GM21619 (cell line): ENCODE measurements at regions not wholly inside any gene's neighbourhood (a gene's known extent, or its start where the extent isn't known, plus 50 kb on each side); places are given as distances from the start of the nearest gene placed in this dataset.
"Not testable (repeated sequence)": the region's sequence is repeated elsewhere in the genome, so short reads cannot be mapped to it uniquely, and the experiment has no call there.

ENCODE experiments used
- ATAC-seq: cut with Tn5 transposase; IDR thresholded peaks from one replicate; pipeline ENCODE4 v1.9.1; 2021; ENCODE audit not compliant: unreplicated experiment

GRCh38 chr12:42932936-42933335 lies 343.4 kb upstream of the PRICKLE1 start:
- ATAC-seq, result no peak

- ATAC-seq, result no peak
Observed at GRCh38 chr12:42926232-42926631, 336.7 kb upstream of the PRICKLE1 start.

DNA sequence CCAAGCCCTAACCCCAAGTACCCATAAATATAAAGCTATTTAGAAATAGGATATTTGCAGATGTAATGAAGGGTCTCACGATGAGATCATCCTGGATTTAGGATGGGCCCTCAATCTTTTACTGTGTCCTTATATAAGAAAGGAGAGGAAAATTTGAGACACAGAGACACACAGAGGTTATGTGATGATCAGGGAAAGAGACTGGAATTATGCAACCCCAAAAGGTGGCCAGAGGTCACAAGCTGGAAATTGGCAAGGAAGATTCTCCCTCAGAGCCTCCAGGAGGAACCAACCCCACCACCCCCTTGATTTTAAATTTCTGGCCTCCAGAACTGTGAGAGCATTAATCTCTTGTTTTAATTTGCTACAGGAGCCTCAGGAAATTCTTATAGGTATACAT lies 334.9 kb upstream of the PRICKLE1 start:
- no peak for ATAC-seq

DNA sequence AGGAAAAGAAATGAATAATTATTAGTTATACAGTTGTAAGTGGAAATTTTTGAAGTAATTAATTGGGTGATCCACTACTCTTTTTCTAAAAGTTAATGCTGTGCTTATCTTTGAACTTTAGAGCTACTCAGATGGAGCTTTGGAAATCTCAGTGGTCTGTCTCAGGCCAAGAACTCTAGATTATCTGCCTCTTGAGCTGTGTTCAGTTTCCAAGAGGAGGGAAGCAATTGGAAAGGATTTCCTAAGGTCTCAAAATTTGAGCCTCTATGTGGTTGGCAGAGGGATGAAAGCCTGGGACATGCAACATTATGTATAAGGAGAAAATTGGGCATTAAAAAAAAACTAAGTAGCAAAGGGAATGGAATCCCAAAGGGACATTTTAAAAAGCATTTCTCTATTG lies 334.0 kb upstream of the PRICKLE1 start:
- no peak for ATAC-seq

GRCh38 chr12:42923156-42923555 lies 333.6 kb upstream of the PRICKLE1 start:
- ATAC-seq, result no peak

DNA sequence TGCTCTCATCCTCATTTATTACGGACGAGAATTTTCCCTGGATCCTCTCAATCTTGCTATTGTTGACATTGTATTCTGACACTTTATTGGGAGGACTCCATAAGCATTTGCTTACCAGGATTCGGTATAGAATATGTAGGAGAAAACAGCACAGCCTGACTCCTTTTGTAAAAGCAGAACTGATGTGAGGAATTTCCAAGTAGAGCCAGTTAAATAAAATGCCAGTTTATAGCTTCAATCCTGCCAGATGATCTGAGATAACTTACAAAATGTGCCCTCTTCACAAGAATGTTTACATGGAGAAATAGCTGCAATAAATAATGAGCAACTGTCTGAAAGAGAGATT lies 332.9 kb upstream of the PRICKLE1 start:
- no peak for ATAC-seq

- ATAC-seq, result no peak
Observed at GRCh38 chr12:42921741-42922504, 332.4 kb upstream of the PRICKLE1 start.

DNA sequence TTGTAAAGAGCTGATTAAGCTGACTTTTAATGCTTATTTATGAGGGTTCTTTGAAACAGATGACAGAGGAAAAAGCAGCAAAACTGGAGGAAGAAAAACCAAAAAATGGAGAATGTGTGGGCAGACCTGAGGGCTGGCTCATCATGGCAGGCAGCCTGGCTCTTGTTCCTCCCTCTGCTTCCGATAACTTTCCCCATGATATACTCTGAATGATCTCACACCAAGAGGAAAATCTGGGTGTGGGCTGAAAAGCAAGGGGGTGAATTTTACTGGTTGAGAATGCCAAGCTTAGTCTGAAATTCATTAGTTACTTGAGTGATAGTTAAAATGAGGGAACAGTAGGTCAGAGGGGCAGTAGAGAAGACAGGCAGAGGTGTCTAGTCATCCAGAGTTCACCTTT lies 330.1 kb upstream of the PRICKLE1 start:
- ATAC-seq, result no peak

DNA sequence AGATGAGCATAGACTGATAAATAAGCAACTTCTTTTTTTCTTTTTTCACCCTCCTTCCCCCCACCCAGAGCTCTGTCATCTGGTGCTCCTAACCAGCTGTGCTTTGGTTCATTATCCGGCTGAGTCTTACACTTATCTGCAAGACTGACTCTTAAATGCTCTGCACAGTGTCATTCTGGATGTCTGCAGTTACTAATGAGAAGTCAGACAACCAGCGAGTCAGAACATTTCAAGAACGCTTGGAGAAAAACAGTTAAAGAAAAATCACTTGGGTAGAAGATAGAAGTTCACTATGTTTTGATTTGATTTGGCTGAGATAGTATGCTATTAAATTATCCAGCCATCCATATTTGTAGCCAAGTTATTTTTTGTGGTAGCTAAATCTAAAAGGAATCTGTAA lies 328.9 kb upstream of the PRICKLE1 start:
- ATAC-seq, result no peak

DNA sequence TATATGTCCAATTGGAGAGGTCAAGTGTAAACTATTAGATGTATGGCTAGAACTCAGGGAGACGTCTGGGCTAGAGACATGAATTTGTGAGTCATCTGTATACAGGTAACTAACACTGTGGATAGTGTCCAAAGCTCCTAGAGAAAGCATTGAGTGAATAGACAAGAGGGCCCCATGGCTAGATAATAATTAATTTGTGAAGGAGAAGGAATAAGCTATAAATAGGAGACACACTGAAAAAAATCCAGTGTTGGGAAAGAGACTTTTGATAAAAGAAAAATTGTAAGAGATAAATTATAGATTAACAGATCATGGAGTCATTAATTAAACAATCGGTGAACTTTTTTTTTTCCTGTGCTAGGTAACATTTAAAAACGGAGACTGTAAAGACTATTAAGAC lies 326.6 kb upstream of the PRICKLE1 start:
- ATAC-seq, result no peak

DNA sequence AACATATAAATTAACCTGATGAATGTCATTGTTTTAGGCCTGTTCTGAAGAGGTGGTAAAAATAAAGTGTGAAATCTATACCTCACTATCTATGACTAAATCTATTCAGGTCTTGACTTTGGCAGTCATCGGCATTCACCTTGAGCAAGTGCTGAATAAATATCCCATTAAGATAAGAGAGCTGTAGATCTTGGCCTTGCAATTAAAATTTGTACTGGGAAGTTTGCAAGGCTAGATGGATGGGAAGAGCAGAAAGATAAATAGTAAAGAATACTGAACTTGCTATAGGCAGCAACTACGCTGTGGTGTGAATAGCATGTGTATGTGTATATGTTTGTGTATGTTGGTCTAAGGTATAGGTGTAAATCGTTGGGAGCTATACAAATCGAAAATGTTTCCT lies 325.9 kb upstream of the PRICKLE1 start:
- no peak for ATAC-seq

DNA sequence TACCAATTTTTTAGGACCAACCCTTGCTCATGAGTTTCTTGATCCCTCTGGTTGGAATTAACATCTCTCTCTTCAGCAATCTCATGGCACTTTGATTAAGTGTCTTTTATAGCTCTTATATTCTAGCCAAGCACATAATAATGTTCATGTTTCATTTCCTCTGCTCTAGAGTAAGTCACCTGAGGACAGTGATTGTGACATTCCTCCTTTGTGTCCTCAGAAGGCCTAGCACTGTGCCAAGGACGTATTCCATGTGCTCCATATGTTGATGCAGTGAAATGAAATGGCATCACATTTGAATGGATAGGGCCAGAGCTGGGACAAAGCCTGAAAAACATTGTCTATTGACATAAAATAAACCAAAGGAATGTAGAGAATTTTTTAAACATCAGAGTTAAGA lies 322.8 kb upstream of the PRICKLE1 start:
- no peak for ATAC-seq

DNA sequence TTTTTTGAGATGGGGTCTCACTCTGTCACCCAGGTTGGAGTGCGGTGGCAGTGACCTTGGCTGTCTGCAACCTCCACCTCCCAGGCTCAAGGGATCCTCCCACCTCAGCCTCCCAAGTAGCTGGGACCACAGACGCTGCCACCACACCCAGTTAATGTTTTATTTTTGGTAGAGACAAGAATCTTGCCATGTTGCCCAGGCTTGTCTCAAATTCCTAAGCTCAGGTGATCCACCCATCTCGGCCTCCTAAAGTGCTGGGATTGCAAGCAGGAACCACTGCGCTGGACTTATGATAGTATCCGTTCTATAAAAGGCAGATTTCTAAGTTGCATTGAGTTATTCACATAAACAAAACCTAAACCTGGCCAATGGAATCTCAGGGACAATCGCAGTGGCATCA lies 321.1 kb upstream of the PRICKLE1 start:
- no peak for ATAC-seq

DNA sequence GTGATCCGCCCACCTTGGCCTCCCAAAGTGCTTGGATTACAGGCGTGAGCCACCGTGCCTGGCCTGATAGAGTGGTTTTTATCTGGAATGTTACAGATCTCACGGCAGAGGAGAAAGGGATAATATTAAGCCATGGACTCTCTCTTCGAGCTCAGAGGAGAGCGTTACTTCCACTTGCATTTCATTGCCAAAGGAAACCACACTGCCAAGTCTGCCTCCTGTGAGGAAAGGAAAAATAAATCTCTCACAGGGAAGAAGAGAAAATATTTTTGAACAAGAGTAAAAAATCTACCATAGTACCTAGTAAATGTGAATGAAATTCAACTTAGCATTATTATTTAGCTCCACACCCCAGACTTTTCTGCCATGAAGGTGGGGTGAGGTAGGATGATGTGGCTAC lies 319.2 kb upstream of the PRICKLE1 start:
- no peak for ATAC-seq

DNA sequence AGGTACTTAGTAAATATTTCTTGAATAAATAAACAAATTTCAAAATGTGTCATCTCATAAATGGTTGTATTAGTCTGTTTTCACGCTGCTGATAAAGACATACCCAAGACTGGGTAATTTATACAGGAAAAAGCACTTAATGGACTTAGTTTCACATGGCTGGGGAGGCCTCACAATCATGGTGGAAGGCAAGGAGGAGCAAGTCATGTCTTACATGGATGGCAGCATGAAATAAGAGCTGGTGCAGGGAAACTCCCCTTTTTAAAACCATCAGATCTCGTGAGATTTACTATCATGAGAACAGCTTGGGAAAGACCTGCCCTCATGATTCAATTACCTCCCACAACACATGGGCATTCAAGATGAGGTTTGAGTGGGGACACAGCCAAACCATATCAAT lies 317.3 kb upstream of the PRICKLE1 start:
- ATAC-seq, result not testable (repeated sequence)

GRCh38 chr12:42905419-42905705 lies 315.8 kb upstream of the PRICKLE1 start:
- no peak for ATAC-seq

DNA sequence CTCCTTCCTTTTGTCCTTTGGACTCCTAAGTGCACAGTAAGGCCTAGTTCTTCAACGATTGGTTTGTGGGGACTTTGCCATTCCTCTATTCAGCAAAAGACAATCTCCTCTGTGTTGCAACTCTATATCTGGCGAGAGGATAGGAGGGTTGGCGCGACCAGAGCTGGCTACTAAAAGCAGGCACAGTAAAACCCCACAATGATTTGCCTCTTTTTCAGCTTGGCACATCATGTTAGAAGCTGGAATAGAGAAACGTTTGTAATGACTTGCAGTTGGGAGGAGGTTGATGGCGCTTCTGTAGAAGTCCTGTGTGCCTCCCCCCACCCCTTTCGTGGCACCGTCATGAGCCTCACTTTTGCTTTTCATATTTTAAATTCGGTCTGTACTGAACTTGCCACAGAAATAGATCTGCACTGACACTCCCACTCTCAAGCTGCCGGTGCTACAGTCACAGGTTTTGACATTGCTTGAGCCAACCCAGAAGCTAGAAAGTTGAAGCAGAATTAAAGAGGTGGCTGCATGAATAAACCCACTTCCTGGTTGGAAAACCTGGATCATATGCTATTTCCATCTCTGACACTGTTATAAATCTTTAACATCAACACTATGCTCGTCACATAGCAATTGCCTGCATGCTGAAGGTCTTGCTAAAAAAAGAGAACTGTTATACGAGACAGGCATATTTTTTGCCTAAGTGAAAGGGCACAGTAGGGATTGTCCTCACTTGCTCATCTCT lies 315.3 kb upstream of the PRICKLE1 start:
- no peak for ATAC-seq

- no peak for ATAC-seq
Observed at GRCh38 chr12:42903736-42904135, 314.2 kb upstream of the PRICKLE1 start.

DNA sequence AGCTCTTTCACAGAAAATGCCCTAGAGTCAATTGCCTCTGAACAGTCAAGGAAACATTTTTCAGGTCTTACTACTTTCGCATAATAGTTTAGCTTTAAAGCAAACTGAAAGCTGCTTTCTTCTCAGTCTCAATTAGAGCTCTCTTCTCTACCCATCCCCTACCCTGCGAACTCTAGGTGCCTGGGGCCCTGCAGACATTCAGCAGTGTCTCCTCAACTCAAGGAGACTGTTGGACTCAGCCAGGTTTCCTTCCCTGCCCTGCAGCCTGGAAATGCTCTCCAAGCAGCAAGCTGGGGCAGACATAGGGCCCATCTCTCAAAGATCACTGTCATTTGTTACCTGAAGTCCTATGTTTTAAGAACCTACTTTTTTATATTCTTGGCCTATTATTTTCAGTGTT lies 312.5 kb upstream of the PRICKLE1 start:
- no peak for ATAC-seq

- no peak for ATAC-seq
Observed at GRCh38 chr12:42893803-42894202, 304.3 kb upstream of the PRICKLE1 start.

- ATAC-seq, result no peak
Observed at GRCh38 chr12:42892702-42893551, 303.4 kb upstream of the PRICKLE1 start.

DNA sequence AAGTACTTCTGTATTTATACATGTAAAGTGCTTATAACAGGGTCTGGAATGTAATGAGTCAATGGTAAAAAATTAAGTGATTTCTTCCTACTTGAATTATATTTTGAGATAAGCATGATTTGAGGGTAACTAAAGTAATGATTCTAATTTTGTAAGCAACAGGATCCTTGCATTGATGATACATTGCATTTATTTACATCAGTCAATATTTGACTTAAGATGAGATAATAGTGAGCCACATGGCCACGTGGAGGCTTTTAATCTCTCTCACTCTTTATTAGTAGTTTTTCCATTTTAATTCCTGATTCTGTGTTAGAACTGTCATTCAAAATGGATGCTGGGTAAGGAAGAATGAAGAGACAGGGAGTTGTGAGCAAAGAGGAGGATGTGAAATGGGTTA lies 298.1 kb upstream of the PRICKLE1 start:
- ATAC-seq, result no peak
